ENCODE measurements at regions not wholly inside any gene's neighbourhood (a gene's known extent, or its start where the extent isn't known, plus 50 kb on each side); places are given as distances from the start of the nearest gene placed in this dataset.

- Histone ChIP-seq H3K27me3 (replicated peaks) (no peaks in the 10 kb centered on the region), H3K4me3 (ENCODE audit: low read depth, low read length) (no peak overlapping the region), H3K27ac (no peak overlapping the region), H3K36me3 (replicated peaks) (no peaks in the 10 kb centered on the region)
- in situ Hi-C loops (cut with HindIII; ENCODE audit: low pct_ligation_motif_present, low sequenced_read_pairs) = no loop called here
- TF ChIP-seq, protein P1, sequence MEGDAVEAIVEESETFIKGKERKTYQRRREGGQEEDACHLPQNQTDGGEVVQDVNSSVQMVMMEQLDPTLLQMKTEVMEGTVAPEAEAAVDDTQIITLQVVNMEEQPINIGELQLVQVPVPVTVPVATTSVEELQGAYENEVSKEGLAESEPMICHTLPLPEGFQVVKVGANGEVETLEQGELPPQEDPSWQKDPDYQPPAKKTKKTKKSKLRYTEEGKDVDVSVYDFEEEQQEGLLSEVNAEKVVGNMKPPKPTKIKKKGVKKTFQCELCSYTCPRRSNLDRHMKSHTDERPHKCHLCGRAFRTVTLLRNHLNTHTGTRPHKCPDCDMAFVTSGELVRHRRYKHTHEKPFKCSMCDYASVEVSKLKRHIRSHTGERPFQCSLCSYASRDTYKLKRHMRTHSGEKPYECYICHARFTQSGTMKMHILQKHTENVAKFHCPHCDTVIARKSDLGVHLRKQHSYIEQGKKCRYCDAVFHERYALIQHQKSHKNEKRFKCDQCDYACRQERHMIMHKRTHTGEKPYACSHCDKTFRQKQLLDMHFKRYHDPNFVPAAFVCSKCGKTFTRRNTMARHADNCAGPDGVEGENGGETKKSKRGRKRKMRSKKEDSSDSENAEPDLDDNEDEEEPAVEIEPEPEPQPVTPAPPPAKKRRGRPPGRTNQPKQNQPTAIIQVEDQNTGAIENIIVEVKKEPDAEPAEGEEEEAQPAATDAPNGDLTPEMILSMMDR (IDR thresholded peaks at IDR 0.05; ENCODE audit: low read depth, low read length, missing control alignments) = no peak
- no peak for DNase-seq
Measured at GRCh38 chr2:128402911-128403670, 84.4 kb upstream of the HS6ST1 start.

DNA sequence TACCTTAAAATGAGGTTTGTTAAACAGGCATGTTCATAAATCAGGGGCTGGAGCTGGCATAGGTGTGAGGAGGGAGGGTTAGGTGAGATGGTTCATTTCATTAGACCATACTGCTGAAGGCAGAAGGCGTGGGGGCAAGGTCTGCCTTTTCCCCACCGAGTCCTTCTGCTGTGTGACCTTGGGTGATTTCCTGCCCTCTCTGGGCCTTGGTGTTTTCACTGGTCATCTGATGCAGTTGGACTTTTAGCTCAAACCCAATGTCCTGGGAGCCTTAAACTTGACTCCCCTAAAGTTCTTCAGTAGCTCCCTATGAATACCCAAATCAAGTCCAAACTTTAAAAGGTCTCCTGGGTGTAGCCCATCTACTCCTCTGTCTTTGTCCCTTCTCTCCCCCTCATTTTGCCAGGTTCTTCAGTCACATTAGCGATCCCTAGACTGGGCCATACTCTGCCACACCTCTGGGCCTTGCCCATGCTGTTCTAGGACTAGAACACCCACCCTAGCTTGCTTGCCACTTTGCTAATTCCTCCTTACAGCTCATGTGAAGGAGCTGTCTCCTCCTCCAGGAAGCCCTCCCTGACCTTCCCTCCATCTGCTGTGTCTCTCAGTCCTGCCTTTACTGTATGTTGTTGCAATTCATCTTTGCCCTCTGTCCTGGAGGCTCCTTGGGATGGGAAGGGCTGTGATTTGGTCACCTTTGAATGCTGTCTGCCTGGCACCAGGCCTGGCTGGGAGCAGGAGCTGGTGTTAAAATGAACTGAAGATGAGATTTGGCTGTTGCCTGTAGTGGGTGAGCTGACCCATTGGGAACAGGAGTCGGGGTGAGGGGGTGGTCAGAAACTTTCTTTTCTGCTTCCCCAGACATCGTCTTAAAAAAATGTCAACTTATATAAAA, 85.4 kb upstream of the HS6ST1 start:
- Histone ChIP-seq H3K27ac (no peak overlapping the region), H3K4me3 (ENCODE audit: low read depth, low read length) (no peak overlapping the region), H3K27me3 (replicated peaks) (no peaks in the 10 kb centered on the region), H3K36me3 (replicated peaks) (no peaks in the 10 kb centered on the region)
- no peak for DNase-seq
- in situ Hi-C loops (cut with HindIII; ENCODE audit: low pct_ligation_motif_present, low sequenced_read_pairs) = no loop called here
- TF ChIP-seq, protein P1 (IDR thresholded peaks at IDR 0.05; ENCODE audit: low read depth, low read length, missing control alignments) = no peak

- in situ Hi-C loops (cut with HindIII; ENCODE audit: low pct_ligation_motif_present, low sequenced_read_pairs) = no loop called here
- TF ChIP-seq, protein P1 (IDR thresholded peaks at IDR 0.05; ENCODE audit: low read depth, low read length, missing control alignments) = no peak
Measured at GRCh38 chr2:128404709-128405466, 86.2 kb upstream of the HS6ST1 start.

DNA sequence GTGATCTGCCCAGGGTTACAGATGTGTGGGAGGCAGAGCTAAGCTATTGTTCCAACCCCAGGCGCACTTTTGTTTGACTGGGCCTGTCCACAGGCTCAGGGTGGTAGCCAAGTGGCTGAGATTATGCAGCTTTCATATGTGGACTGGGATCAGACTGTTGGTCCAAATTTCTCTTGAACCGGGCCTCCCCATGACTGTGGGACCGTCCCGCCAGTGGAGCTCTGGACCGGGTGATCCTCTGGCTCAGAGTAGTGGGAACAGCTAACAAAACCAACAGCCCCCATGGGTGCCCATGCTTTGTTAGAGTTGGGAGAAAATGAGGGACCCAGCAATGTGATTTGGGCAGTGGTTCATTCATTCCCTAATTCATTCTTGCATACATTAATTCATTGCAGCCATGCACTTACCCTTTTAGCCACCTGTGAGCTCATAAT, 86.8 kb upstream of the HS6ST1 start:
- no peak overlapping the region for H3K27ac ChIP-seq
- in situ Hi-C loops (cut with HindIII; ENCODE audit: low pct_ligation_motif_present, low sequenced_read_pairs) = no loop called here
- no peaks in the 10 kb centered on the region for H3K27me3 ChIP-seq (replicated peaks)
- no peak overlapping the region for H3K4me3 ChIP-seq (ENCODE audit: low read depth, low read length)
- TF ChIP-seq, protein P1 (IDR thresholded peaks at IDR 0.05; ENCODE audit: low read depth, low read length, missing control alignments) = no peak
- DNase-seq = no peak
- H3K36me3 ChIP-seq (replicated peaks) = no peaks in the 10 kb centered on the region

More at GRCh38 chr2:128404709-128405466, 86.2 kb upstream of the HS6ST1 start:
- Histone ChIP-seq H3K4me3 (ENCODE audit: low read depth, low read length) (no peak overlapping the region), H3K36me3 (replicated peaks) (no peaks in the 10 kb centered on the region), H3K27me3 (replicated peaks) (no peaks in the 10 kb centered on the region), H3K27ac (no peak overlapping the region)
- no peak for DNase-seq

GRCh38 chr2:128405981-128406613, 87.4 kb upstream of the HS6ST1 start:
- Histone ChIP-seq H3K36me3 (replicated peaks) (no peaks in the 10 kb centered on the region), H3K27me3 (replicated peaks) (no peaks in the 10 kb centered on the region), H3K27ac (no peak overlapping the region), H3K4me3 (ENCODE audit: low read depth, low read length) (no peak overlapping the region)
- DNase-seq = no peak
- in situ Hi-C loops (cut with HindIII; ENCODE audit: low pct_ligation_motif_present, low sequenced_read_pairs) = no loop called here
- TF ChIP-seq, protein P1 (IDR thresholded peaks at IDR 0.05; ENCODE audit: low read depth, low read length, missing control alignments) = no peak

All from brain microvascular endothelial cell (primary cell).